WTC11 (cell line): ENCODE measurements at regions not wholly inside any gene's neighbourhood (a gene's known extent, or its start where the extent isn't known, plus 50 kb on each side); places are given as distances from the start of the nearest gene placed in this dataset.

Experiments used
- ATAC-seq: fragments of 200-7000 bp; cut with Tn5 transposase; 2 replicates; pipeline ENCODE4 v1.10.0; 2021; ENCODE audit warnings: mild to moderate bottlenecking, moderate library complexity
- CTCF ChIA-PET: fragments of 300-600 bp; sonication (Branson Sonifier 250); formaldehyde crosslinking; loops from one replicate; lab custom pipeline; 2021; ENCODE audit warnings: antibody characterized with exemption; lab: Charles Lee
- POLR2A ChIA-PET: fragments of 350-600 bp; sonication (Branson Sonifier 250); formaldehyde crosslinking; loops from one replicate; lab custom pipeline; 2021; ENCODE audit warnings: antibody characterized with exemption; lab: Charles Lee
- DNase-seq: peaks from one replicate; pipeline ENCODE4 v3.0.0; 2021; ENCODE audit warnings: low spot score
- H3K27ac Mint-ChIP-seq: 2 replicates; pipeline ENCODE4 v1.8.0; 2021; ENCODE audit warnings: mixed read lengths
- H3K27me3 Mint-ChIP-seq: 2 replicates; pipeline ENCODE4 v1.8.0; 2021; ENCODE audit warnings: low read depth, mild to moderate bottlenecking, moderate library complexity, mixed read lengths
- H3K36me3 Mint-ChIP-seq: 2 replicates; pipeline ENCODE4 v1.8.0; 2021; ENCODE audit warnings: mixed read lengths
- H3K4me1 Mint-ChIP-seq: 2 replicates; pipeline ENCODE4 v1.8.0; 2022; ENCODE audit warnings: mixed read lengths
- H3K4me3 Mint-ChIP-seq: 2 replicates; pipeline ENCODE4 v1.8.0; 2021; ENCODE audit warnings: mild to moderate bottlenecking, moderate library complexity, mixed read lengths
- H3K9me3 Mint-ChIP-seq: 2 replicates; pipeline ENCODE4 v1.8.0; 2021; ENCODE audit warnings: mixed read lengths
- ARID4B ChIP-seq: sonication (generic); formaldehyde crosslinking; IDR thresholded peaks from 2 replicates; pipeline ENCODE4 v1.8.0; 2023; ENCODE audit warnings: missing genetic modification reagents, mild to moderate bottlenecking, borderline replicate concordance
- CREM ChIP-seq: sonication (generic); formaldehyde crosslinking; IDR thresholded peaks from 2 replicates; pipeline ENCODE4 v1.8.1; 2022; ENCODE audit warnings: mild to moderate bottlenecking, missing genetic modification reagents, moderate library complexity
- EMX1 ChIP-seq: fragments of 250-450 bp; sonication (Bioruptor Pico); IDR thresholded peaks from 2 replicates; pipeline ENCODE4 v1.8.0; 2021; ENCODE audit warnings: mild to moderate bottlenecking
- FOXJ3 ChIP-seq: sonication (generic); formaldehyde crosslinking; IDR thresholded peaks from 2 replicates; pipeline ENCODE4 v1.9.0; 2021; ENCODE audit warnings: missing genetic modification reagents, mild to moderate bottlenecking, borderline replicate concordance
- GRHL2 ChIP-seq: fragments of 250-450 bp; sonication (Bioruptor Pico); IDR thresholded peaks from 2 replicates; pipeline ENCODE4 v1.8.0; 2022; ENCODE audit warnings: mild to moderate bottlenecking, moderate library complexity; ENCODE audit not compliant: insufficient replicate concordance, severe bottlenecking
- JAZF1 ChIP-seq: fragments of 250-450 bp; sonication (Bioruptor Pico); IDR thresholded peaks from 2 replicates; pipeline ENCODE4 v1.9.0; 2021; ENCODE audit warnings: moderate library complexity, mild to moderate bottlenecking, inconsistent platforms
- KAT7 ChIP-seq: sonication (generic); formaldehyde crosslinking; IDR thresholded peaks from 2 replicates; pipeline ENCODE4 v1.8.1; 2023; ENCODE audit warnings: missing genetic modification reagents, mild to moderate bottlenecking, borderline replicate concordance
- NR1H2 ChIP-seq: sonication (generic); formaldehyde crosslinking; IDR thresholded peaks from 2 replicates; pipeline ENCODE4 v1.9.0; 2021; ENCODE audit warnings: mild to moderate bottlenecking, moderate library complexity, missing genetic modification reagents
- RORB ChIP-seq: fragments of 250-450 bp; sonication (Bioruptor Pico); IDR thresholded peaks from 2 replicates; pipeline ENCODE4 v1.9.0; 2021; ENCODE audit warnings: mild to moderate bottlenecking
- STAT6 ChIP-seq: sonication (generic); formaldehyde crosslinking; conservative IDR thresholded peaks from 2 replicates; pipeline ENCODE4 v1.8.1; 2023; ENCODE audit warnings: mild to moderate bottlenecking, low read depth, missing genetic modification reagents, moderate library complexity
- ZBTB21 ChIP-seq: sonication (generic); formaldehyde crosslinking; IDR thresholded peaks from 2 replicates; pipeline ENCODE4 v1.8.1; 2023; ENCODE audit warnings: mild to moderate bottlenecking, missing genetic modification reagents, borderline replicate concordance
- ZMAT4 ChIP-seq: fragments of 250-450 bp; sonication (Bioruptor Pico); IDR thresholded peaks from 2 replicates; pipeline ENCODE4 v1.9.0; 2021; ENCODE audit warnings: mild to moderate bottlenecking
- ZNF138 ChIP-seq: sonication (generic); formaldehyde crosslinking; conservative IDR thresholded peaks from 2 replicates; pipeline ENCODE4 v1.8.1; 2022; ENCODE audit warnings: mild to moderate bottlenecking, moderate library complexity, missing genetic modification reagents
- ZNF263 ChIP-seq: sonication (generic); formaldehyde crosslinking; IDR thresholded peaks from 2 replicates; pipeline ENCODE4 v1.8.1; 2022; ENCODE audit warnings: low read depth, mild to moderate bottlenecking, moderate library complexity, missing genetic modification reagents
- ZNF423 ChIP-seq: fragments of 250-450 bp; sonication (Bioruptor Pico); IDR thresholded peaks from 2 replicates; pipeline ENCODE4 v2.1.2; 2022; ENCODE audit warnings: mild to moderate bottlenecking, moderate library complexity
- TF ChIP-seq, protein P1 (sequence below): fragments of 250-450 bp; sonication (Bioruptor Pico); IDR thresholded peaks from 2 replicates; pipeline ENCODE4 v1.9.0; 2021; ENCODE audit warnings: moderate library complexity, mild to moderate bottlenecking, inconsistent platforms, borderline replicate concordance
- TF ChIP-seq, protein P2 (sequence below): sonication (generic); formaldehyde crosslinking; IDR thresholded peaks from 2 replicates; pipeline ENCODE4 v1.8.1; 2023; ENCODE audit warnings: mild to moderate bottlenecking, moderate library complexity, missing genetic modification reagents
- TF ChIP-seq, protein P3 (sequence below): sonication (generic); formaldehyde crosslinking; IDR thresholded peaks from 2 replicates; pipeline ENCODE4 v1.8.1; 2022; ENCODE audit warnings: mild to moderate bottlenecking, moderate library complexity, missing genetic modification reagents
- TF ChIP-seq, protein P4 (sequence below): sonication (generic); formaldehyde crosslinking; IDR thresholded peaks from 2 replicates; pipeline ENCODE4 v1.8.1; 2023; ENCODE audit warnings: mild to moderate bottlenecking, missing genetic modification reagents, borderline replicate concordance

DNA sequence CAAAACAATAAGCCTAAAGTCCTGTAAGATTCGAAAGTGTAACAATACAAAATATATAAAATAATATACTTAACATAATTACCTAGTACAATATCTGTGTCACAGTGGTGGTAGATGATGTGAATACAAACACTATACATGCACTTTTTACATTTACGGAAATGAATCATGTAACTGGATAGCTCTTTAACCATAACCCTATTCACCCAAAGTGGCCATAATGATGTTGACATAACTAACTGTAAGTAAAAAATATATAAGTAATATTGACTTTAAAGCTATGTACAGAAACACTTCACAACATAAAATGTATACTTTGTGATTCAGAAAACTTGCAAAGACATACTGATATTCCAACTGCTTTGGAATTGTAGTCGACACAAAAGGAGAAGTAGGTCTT, 616.9 kb upstream of the SLC8A1 start (continued):
- no peak for TF ChIP-seq STAT6 (CRISPR knock-in tag)
- TF ChIP-seq, all 79 proteins: peak for 0

- peaks cover 10% of the 10 kb centered on the region; the same call in 1 of the 2 replicates for H3K36me3 Mint-ChIP-seq
- ATAC-seq: no peak
- H3K4me3 Mint-ChIP-seq: no peak overlapping the region
- H3K27ac Mint-ChIP-seq: no peak overlapping the region
- no peak for DNase-seq
- POLR2A ChIA-PET: no interaction called here
- H3K27me3 Mint-ChIP-seq: no peaks in the 10 kb centered on the region
- no peak for TF ChIP-seq RORB
- TF ChIP-seq GRHL2 (CRISPR knock-in tag): no peak
- TF ChIP-seq, protein P1, sequence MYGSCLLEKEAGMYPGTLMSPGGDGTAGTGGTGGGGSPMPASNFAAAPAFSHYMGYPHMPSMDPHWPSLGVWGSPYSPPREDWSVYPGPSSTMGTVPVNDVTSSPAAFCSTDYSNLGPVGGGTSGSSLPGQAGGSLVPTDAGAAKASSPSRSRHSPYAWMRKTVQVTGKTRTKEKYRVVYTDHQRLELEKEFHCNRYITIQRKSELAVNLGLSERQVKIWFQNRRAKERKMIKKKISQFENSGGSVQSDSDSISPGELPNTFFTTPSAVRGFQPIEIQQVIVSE (CRISPR knock-in tag): no peak
- TF ChIP-seq ZBTB21 (CRISPR knock-in tag): no peak
- no peak for TF ChIP-seq JAZF1 (CRISPR knock-in tag)
- TF ChIP-seq ZMAT4 (CRISPR knock-in tag): no peak
- no peak for TF ChIP-seq ARID4B (CRISPR knock-in tag)
- TF ChIP-seq FOXJ3 (CRISPR knock-in tag): no peak
- no peak for TF ChIP-seq KAT7 (CRISPR knock-in tag)
- no peak for TF ChIP-seq ZNF263 (CRISPR knock-in tag)
- TF ChIP-seq NR1H2: no peak
- TF ChIP-seq, protein P2, sequence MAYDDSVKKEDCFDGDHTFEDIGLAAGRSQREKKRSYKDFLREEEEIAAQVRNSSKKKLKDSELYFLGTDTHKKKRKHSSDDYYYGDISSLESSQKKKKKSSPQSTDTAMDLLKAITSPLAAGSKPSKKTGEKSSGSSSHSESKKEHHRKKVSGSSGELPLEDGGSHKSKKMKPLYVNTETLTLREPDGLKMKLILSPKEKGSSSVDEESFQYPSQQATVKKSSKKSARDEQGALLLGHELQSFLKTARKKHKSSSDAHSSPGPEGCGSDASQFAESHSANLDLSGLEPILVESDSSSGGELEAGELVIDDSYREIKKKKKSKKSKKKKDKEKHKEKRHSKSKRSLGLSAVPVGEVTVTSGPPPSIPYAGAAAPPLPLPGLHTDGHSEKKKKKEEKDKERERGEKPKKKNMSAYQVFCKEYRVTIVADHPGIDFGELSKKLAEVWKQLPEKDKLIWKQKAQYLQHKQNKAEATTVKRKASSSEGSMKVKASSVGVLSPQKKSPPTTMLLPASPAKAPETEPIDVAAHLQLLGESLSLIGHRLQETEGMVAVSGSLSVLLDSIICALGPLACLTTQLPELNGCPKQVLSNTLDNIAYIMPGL (CRISPR knock-in tag): no peak
- TF ChIP-seq, protein P3, sequence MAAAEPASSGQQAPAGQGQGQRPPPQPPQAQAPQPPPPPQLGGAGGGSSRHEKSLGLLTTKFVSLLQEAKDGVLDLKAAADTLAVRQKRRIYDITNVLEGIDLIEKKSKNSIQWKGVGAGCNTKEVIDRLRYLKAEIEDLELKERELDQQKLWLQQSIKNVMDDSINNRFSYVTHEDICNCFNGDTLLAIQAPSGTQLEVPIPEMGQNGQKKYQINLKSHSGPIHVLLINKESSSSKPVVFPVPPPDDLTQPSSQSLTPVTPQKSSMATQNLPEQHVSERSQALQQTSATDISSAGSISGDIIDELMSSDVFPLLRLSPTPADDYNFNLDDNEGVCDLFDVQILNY: no peak
- TF ChIP-seq ZNF138: no peak
- TF ChIP-seq, protein P4, sequence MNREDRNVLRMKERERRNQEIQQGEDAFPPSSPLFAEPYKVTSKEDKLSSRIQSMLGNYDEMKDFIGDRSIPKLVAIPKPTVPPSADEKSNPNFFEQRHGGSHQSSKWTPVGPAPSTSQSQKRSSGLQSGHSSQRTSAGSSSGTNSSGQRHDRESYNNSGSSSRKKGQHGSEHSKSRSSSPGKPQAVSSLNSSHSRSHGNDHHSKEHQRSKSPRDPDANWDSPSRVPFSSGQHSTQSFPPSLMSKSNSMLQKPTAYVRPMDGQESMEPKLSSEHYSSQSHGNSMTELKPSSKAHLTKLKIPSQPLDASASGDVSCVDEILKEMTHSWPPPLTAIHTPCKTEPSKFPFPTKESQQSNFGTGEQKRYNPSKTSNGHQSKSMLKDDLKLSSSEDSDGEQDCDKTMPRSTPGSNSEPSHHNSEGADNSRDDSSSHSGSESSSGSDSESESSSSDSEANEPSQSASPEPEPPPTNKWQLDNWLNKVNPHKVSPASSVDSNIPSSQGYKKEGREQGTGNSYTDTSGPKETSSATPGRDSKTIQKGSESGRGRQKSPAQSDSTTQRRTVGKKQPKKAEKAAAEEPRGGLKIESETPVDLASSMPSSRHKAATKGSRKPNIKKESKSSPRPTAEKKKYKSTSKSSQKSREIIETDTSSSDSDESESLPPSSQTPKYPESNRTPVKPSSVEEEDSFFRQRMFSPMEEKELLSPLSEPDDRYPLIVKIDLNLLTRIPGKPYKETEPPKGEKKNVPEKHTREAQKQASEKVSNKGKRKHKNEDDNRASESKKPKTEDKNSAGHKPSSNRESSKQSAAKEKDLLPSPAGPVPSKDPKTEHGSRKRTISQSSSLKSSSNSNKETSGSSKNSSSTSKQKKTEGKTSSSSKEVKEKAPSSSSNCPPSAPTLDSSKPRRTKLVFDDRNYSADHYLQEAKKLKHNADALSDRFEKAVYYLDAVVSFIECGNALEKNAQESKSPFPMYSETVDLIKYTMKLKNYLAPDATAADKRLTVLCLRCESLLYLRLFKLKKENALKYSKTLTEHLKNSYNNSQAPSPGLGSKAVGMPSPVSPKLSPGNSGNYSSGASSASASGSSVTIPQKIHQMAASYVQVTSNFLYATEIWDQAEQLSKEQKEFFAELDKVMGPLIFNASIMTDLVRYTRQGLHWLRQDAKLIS (CRISPR knock-in tag): no peak
- TF ChIP-seq CREM (CRISPR knock-in tag): no peak
- no peak for TF ChIP-seq ZNF423 (CRISPR knock-in tag)
- TF ChIP-seq EMX1 (CRISPR knock-in tag): no peak
- CTCF ChIA-PET: interaction anchor here (0.6 kb wide), 1 partner anchor 79 kb away, joined by 6 read pairs; no protein-coding TSS in a partner anchor
- peaks cover 2% of the 10 kb centered on the region; the same call in 1 of the 2 replicates for H3K4me1 Mint-ChIP-seq
- peaks cover 3% of the 10 kb centered on the region for H3K9me3 Mint-ChIP-seq
Measured at GRCh38 chr2:41078341-41078740, 626.5 kb upstream of the SLC8A1 start.
